ENCODE measurements at regions not wholly inside any gene's neighbourhood (a gene's known extent, or its start where the extent isn't known, plus 50 kb on each side); places are given as distances from the start of the nearest gene placed in this dataset.
"Not testable (repeated sequence)": the region's sequence is repeated elsewhere in the genome, so short reads cannot be mapped to it uniquely, and the experiment has no call there.

GRCh38 chr10:81109200-81109752 is 571.6 kb downstream of the SH2D4B start:
- no peak for DNase-seq (ENCODE audit: low read depth)

- DNase-seq (ENCODE audit: low read depth) = no peak
These were observed 578.5 kb downstream of the SH2D4B start for GRCh38 chr10:81116201-81116600.

- DNase-seq (ENCODE audit: low read depth) = no peak
These were observed 579.3 kb downstream of the SH2D4B start for GRCh38 chr10:81116990-81117389.

GRCh38 chr10:81127931-81128330 is 590.2 kb downstream of the SH2D4B start:
- no peak for DNase-seq (ENCODE audit: low read depth)

GRCh38 chr10:81130014-81130413 is 592.3 kb downstream of the SH2D4B start:
- DNase-seq (ENCODE audit: low read depth) = no peak

- DNase-seq (ENCODE audit: low read depth) = no peak
These were observed 598.1 kb downstream of the SH2D4B start for GRCh38 chr10:81135851-81136250.

GRCh38 chr10:81136261-81136660 is 598.6 kb downstream of the SH2D4B start:
- DNase-seq (ENCODE audit: low read depth) = no peak

- DNase-seq (ENCODE audit: low read depth) = no peak
These were observed 608.3 kb downstream of the SH2D4B start for GRCh38 chr10:81145975-81146374.

- DNase-seq (ENCODE audit: low read depth) = no peak
These were observed 608.7 kb downstream of the SH2D4B start for GRCh38 chr10:81146436-81146835.

GRCh38 chr10:81152656-81153055 is 615.0 kb downstream of the SH2D4B start:
- no peak for DNase-seq (ENCODE audit: low read depth)

- DNase-seq (ENCODE audit: low read depth) = no peak
These were observed 620.0 kb downstream of the SH2D4B start for GRCh38 chr10:81157681-81158080.

GRCh38 chr10:81177651-81178244 is 640.0 kb downstream of the SH2D4B start:
- no peak for DNase-seq (ENCODE audit: low read depth)

GRCh38 chr10:81179324-81179723 is 641.6 kb downstream of the SH2D4B start:
- DNase-seq (ENCODE audit: low read depth) = no peak

- DNase-seq (ENCODE audit: low read depth) = no peak
These were observed 642.2 kb downstream of the SH2D4B start for GRCh38 chr10:81179805-81180452.

GRCh38 chr10:81182296-81182695 is 644.6 kb downstream of the SH2D4B start:
- no peak for DNase-seq (ENCODE audit: low read depth)

- no peak for DNase-seq (ENCODE audit: low read depth)
These were observed 654.6 kb downstream of the SH2D4B start for GRCh38 chr10:81192221-81192788.

GRCh38 chr10:81200801-81201200 is 663.1 kb downstream of the SH2D4B start:
- DNase-seq (ENCODE audit: low read depth) = no peak

- not testable (repeated sequence) for DNase-seq (ENCODE audit: low read depth)
These were observed 667.6 kb upstream of the NRG3 start for GRCh38 chr10:81207359-81207758.

- no peak for DNase-seq (ENCODE audit: low read depth)
These were observed 661.6 kb upstream of the NRG3 start for GRCh38 chr10:81213370-81213769.

- DNase-seq (ENCODE audit: low read depth) = no peak
These were observed 659.5 kb upstream of the NRG3 start for GRCh38 chr10:81215498-81215897.

GRCh38 chr10:81216949-81217348 is 658.0 kb upstream of the NRG3 start:
- no peak for DNase-seq (ENCODE audit: low read depth)

GRCh38 chr10:81218307-81218706 is 656.7 kb upstream of the NRG3 start:
- DNase-seq (ENCODE audit: low read depth) = no peak

GRCh38 chr10:81219758-81220157 is 655.2 kb upstream of the NRG3 start:
- DNase-seq (ENCODE audit: low read depth) = no peak

Measured in EH (cell line).